Fibroblast of lung (primary cell): ENCODE measurements at regions not wholly inside any gene's neighbourhood (a gene's known extent, or its start where the extent isn't known, plus 50 kb on each side); places are given as distances from the start of the nearest gene placed in this dataset.

Experiments used
- DNase-seq, 2 donors: peaks; one replicate each; pipeline versions ENCODE4 v3.0.0 to v3.0.0-alpha.2; 2010; ENCODE audit warnings: low read depth in 2 of 2
- H2AFZ ChIP-seq: 2 replicates; pipeline ENCODE4 v1.5.1; 2012; ENCODE audit warnings: low read length, control low read depth, inconsistent platforms
- H3K27ac ChIP-seq: 2 replicates; pipeline ENCODE4 v1.5.1; 2011; ENCODE audit warnings: low read length, control low read depth; ENCODE audit not compliant: insufficient read depth
- H3K27me3 ChIP-seq: 2 replicates; pipeline ENCODE4 v1.5.1; 2011; ENCODE audit warnings: mild to moderate bottlenecking, low read length; ENCODE audit not compliant: control insufficient read depth, insufficient read depth
- H3K36me3 ChIP-seq: 2 replicates; pipeline ENCODE4 v1.5.1; 2011; ENCODE audit warnings: low read length; ENCODE audit not compliant: control insufficient read depth, insufficient read depth
- H3K4me1 ChIP-seq: 2 replicates; pipeline ENCODE4 v1.5.1; 2011; ENCODE audit warnings: low read length; ENCODE audit not compliant: control insufficient read depth, insufficient read depth; ENCODE audit errors: extremely low read depth
- H3K4me2 ChIP-seq: 2 replicates; pipeline ENCODE4 v1.5.1; 2011; ENCODE audit warnings: low read length, control low read depth; ENCODE audit not compliant: insufficient read depth; ENCODE audit errors: extremely low read depth
- H3K4me3 ChIP-seq, 4 experiments: fragments of 200-600 bp in 1 of 4; sonication (generic) in 1 of 4; replicated peaks in 1 of 4; 2 replicates each; pipeline ENCODE4 v1.5.1; 2011 to 2016; ENCODE audit warnings: low read length in 4 of 4, low read depth in 3 of 4, mild to moderate bottlenecking in 3 of 4, control low read depth in 2 of 4, inconsistent platforms in 1 of 4, mixed read lengths in 1 of 4; ENCODE audit not compliant: insufficient read depth in 1 of 4; ENCODE audit errors: control extremely low read depth in 1 of 4
- H3K79me2 ChIP-seq: 2 replicates; pipeline ENCODE4 v1.5.1; 2012; ENCODE audit warnings: mild to moderate bottlenecking, low read length, inconsistent platforms; ENCODE audit not compliant: control insufficient read depth, insufficient read depth
- H3K9ac ChIP-seq: 2 replicates; pipeline ENCODE4 v1.5.1; 2011; ENCODE audit warnings: mild to moderate bottlenecking, low read length, control low read depth; ENCODE audit not compliant: insufficient read depth
- H3K9me3 ChIP-seq: 2 replicates; pipeline ENCODE4 v1.5.1; 2012; ENCODE audit warnings: low read depth, low read length; ENCODE audit not compliant: control insufficient read depth, insufficient read depth
- H4K20me1 ChIP-seq: 2 replicates; pipeline ENCODE4 v1.5.1; 2011; ENCODE audit warnings: low read length; ENCODE audit not compliant: control insufficient read depth, insufficient read depth; ENCODE audit errors: extremely low read depth
- CTCF ChIP-seq, 2 donors: IDR thresholded peaks in 1 of 2; conservative IDR thresholded peaks in 1 of 2; 1 replicate in 1 of 2; 2 replicates in 1 of 2; pipeline ENCODE4 v1.5.1; 2011 to 2012; ENCODE audit warnings: low read length in 2 of 2, control low read depth in 1 of 2, inconsistent platforms in 1 of 2, low read depth in 1 of 2, mild to moderate bottlenecking in 1 of 2
- EZH2 ChIP-seq: IDR thresholded peaks from 2 replicates; pipeline ENCODE4 v1.5.1; 2012; ENCODE audit warnings: low read length, control low read depth, mild to moderate bottlenecking; ENCODE audit errors: missing control alignments

- Histone ChIP-seq H3K4me2 (no peak overlapping the region), H3K4me1 (no peaks in the 10 kb centered on the region), H3K79me2 (no peaks in the 10 kb centered on the region), H3K4me3 (no peak overlapping the region), H3K9ac (no peak overlapping the region), H3K36me3 (no peaks in the 10 kb centered on the region), H3K27ac (no peak overlapping the region), H2AFZ (no peak overlapping the region), H3K27me3 (no peaks in the 10 kb centered on the region), H3K9me3 (no peaks in the 10 kb centered on the region), H4K20me1 (no peaks in the 10 kb centered on the region)
- DNase-seq = no peak
- TF ChIP-seq EZH2 = no peak
These were observed 117.6 kb upstream of the APCDD1 start for GRCh38 chr18:10336749-10337350.

GRCh38 chr18:10340821-10341220 is 113.6 kb upstream of the APCDD1 start:
- Histone ChIP-seq H3K27ac (no peak overlapping the region), H3K9ac (no peak overlapping the region), H3K4me1 (no peaks in the 10 kb centered on the region), H2AFZ (no peak overlapping the region), H3K9me3 (no peaks in the 10 kb centered on the region), H4K20me1 (no peaks in the 10 kb centered on the region), H3K4me2 (no peak overlapping the region), H3K4me3 (no peak overlapping the region), H3K79me2 (no peaks in the 10 kb centered on the region), H3K27me3 (no peaks in the 10 kb centered on the region), H3K36me3 (no peaks in the 10 kb centered on the region)
- TF ChIP-seq CTCF (conservative IDR thresholded peaks at IDR 0.05 in 1 of 2, IDR thresholded peaks at IDR 0.05 in 1 of 2; ENCODE audit: low read depth in 1 of 2, low read length in 2 of 2) (no peak), EZH2 (no peak)
- DNase-seq = no peak

GRCh38 chr18:10343778-10344177 is 110.7 kb upstream of the APCDD1 start:
- Histone ChIP-seq H3K36me3 (no peaks in the 10 kb centered on the region), H3K9ac (no peak overlapping the region), H3K9me3 (no peaks in the 10 kb centered on the region), H3K4me2 (no peak overlapping the region), H3K27ac (no peak overlapping the region), H3K4me1 (no peaks in the 10 kb centered on the region), H2AFZ (no peak overlapping the region), H3K4me3 (no peak overlapping the region), H4K20me1 (no peaks in the 10 kb centered on the region), H3K27me3 (no peaks in the 10 kb centered on the region), H3K79me2 (no peaks in the 10 kb centered on the region)
- TF ChIP-seq CTCF (conservative IDR thresholded peaks at IDR 0.05 in 1 of 2, IDR thresholded peaks at IDR 0.05 in 1 of 2; ENCODE audit: low read depth in 1 of 2, low read length in 2 of 2) = no peak
- TF ChIP-seq EZH2 = no peak
- DNase-seq = no peak
